Sciatic nerve (tissue), 2 donors: ENCODE measurements at regions not wholly inside any gene's neighbourhood (a gene's known extent, or its start where the extent isn't known, plus 50 kb on each side); places are given as distances from the start of the nearest gene placed in this dataset.
"Not testable (repeated sequence)": the region's sequence is repeated elsewhere in the genome, so short reads cannot be mapped to it uniquely, and the experiment has no call there.

Source experiments
- ATAC-seq: fragments of 200-7000 bp; cut with Tn5 transposase; one replicate; pipeline ENCODE4 v1.9.1; 2020; ENCODE audit warnings: mild to moderate bottlenecking, moderate library complexity
- DNase-seq: peaks from one replicate; pipeline ENCODE4 v3.0.0-alpha.2; 2020; ENCODE audit warnings: low spot score
- intact Hi-C: fragments of 100-400 bp; cut with DNase I; formaldehyde crosslinking; loops from one replicate; pipeline ENCODE4 v1.14.2; 2022
- donor health status: DM: no; HTN: no; CAD: no.
- donor health status: DM: no; HTN: no; CAD: no.

GRCh38 chr7:68715907-68716306, 882.4 kb upstream of the AUTS2 start:
- no peak for ATAC-seq
- no peak for DNase-seq
- intact Hi-C loops = no loop called here

DNA sequence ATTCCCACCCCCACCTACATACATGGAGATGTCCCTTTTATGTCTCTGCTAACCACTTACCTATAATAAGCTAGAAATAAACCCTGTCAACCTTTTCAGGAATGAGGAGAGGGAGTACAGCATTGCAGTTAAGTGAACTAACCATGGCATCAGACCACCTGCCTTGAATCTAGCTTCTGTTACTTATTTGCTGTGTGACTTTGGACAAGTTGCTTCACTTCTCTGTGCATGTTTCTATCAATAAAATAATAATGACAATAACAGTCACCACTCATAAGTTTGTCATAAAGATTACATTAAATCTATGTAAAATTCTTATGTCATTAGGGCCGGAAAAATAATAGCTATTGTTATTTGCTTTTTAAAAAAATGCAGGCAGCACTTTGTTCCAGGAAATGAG, 881.1 kb upstream of the AUTS2 start:
- ATAC-seq = no peak
- no peak for DNase-seq
- intact Hi-C loops = no loop called here

DNA sequence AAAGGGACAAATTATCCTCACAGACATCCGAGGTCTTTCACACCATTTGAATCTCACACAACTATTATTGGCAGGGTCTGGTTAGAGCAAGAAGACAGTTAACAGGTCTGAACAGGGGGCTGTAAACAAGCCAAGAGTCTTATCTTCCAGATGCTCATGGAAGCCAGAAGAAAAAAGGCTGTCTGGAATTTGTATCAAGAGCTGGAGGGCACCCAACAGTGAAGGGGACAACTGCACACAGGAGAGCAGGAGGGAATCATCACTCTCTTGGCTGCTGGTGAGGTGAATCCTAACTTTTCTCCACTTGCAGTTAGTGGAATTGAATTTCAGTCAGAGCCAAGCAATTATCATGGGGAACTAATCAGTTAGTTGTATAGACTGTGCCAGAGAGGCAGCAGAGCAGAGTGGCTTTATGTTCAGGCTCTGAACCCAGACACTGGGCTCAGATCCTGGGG, 880.2 kb upstream of the AUTS2 start:
- ATAC-seq (no peak), DNase-seq (no peak)
- intact Hi-C loops = no loop called here

- intact Hi-C loops = no loop called here
- DNase-seq (no peak), ATAC-seq (no peak)
Observed at GRCh38 chr7:68720697-68721096, 877.6 kb upstream of the AUTS2 start.

GRCh38 chr7:68722044-68722443, 876.2 kb upstream of the AUTS2 start:
- intact Hi-C loops = no loop called here
- no peak for ATAC-seq
- DNase-seq = no peak

GRCh38 chr7:68724965-68725364, 873.3 kb upstream of the AUTS2 start:
- intact Hi-C loops = no loop called here
- DNase-seq (no peak), ATAC-seq (no peak)

DNA sequence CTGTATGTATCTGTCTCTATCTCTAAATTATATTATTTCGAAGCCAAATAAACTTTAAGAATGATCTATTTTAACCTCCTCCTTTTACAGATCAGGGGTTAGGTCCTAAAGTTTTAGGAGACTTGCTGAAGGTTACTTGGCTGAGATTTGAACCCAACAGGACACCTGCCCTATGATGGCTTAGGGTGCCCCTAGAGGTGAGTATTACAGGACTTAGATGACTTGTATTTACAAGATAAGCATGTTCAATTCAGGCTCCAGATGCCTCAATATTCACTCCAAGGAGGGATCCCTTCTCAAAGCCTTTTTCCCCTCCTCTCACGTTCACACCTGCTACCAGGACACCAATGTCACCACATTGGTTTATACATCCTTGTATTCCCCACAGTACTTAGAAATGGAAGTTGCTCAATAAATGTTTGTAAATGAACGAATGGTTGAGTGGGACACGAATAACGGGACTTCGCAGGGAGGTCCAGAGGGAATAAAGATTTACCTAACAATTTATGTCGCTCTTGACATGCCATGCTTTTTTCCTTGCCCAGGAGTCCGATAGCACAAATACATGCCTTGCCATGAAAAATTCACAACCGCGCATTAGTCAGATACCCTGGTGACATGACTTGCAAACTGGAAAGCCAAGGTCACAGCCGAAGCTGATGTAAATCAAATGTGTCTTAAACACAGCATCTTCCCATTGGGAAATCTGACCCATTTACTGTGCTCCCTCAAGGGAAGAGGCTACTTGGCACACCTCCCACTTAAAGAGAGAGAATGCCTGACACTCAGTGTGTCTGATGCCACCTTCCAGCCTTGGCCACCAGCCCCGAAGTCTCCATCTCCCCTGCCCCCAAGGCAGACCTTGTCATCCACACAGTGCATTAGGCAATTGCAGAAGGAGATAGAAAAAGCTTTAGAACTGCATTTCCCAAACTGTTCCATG, 872.2 kb upstream of the AUTS2 start:
- DNase-seq (no peak), ATAC-seq (no peak)
- intact Hi-C loops = no loop called here

DNA sequence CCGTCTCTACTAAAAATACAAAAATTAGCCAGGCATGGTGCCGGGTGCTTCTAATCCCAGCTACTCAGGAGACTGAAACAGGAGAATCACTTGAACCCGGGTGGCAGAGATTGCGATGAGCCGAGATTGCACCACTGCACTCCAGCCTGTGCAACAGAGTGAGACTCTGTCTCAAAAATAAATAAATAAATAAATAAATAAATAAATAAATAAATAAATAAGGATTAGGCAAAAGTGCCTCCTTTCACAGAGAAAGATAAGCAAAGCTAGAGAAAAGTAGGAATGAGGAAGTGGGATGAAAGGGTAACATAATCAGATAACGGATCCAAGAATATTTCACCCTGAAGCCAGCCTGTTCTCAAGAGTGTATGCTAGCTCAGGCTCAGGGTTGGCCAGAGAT, 869.6 kb upstream of the AUTS2 start:
- intact Hi-C loops, DNase-seq, ATAC-seq: not testable (repeated sequence)

GRCh38 chr7:68729371-68729770, 868.9 kb upstream of the AUTS2 start:
- no peak for ATAC-seq
- intact Hi-C loops = no loop called here
- DNase-seq = no peak

DNA sequence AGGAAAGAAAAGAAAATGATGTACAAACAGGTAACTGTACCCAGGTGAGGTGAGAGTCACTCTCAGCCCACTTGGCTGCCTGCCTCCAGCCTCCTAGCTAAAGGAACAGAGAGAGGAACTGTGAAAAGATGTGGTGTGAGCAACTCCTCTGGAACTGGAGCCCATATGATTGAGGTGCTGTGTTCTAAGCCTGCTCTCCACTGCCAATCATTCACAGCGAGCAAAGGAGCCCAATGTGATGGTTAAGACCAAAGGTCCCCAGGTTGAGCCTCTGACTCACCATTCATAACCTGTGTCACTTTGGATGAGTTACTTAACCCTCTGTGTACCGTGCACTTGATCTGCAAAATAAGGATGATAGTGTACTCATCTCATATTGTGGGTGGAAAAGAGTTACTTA, 868.1 kb upstream of the AUTS2 start:
- no peak for ATAC-seq
- intact Hi-C loops = no loop called here
- no peak for DNase-seq

- DNase-seq (no peak), ATAC-seq (no peak)
- intact Hi-C loops = no loop called here
Observed at GRCh38 chr7:68730964-68731363, 867.3 kb upstream of the AUTS2 start.

DNA sequence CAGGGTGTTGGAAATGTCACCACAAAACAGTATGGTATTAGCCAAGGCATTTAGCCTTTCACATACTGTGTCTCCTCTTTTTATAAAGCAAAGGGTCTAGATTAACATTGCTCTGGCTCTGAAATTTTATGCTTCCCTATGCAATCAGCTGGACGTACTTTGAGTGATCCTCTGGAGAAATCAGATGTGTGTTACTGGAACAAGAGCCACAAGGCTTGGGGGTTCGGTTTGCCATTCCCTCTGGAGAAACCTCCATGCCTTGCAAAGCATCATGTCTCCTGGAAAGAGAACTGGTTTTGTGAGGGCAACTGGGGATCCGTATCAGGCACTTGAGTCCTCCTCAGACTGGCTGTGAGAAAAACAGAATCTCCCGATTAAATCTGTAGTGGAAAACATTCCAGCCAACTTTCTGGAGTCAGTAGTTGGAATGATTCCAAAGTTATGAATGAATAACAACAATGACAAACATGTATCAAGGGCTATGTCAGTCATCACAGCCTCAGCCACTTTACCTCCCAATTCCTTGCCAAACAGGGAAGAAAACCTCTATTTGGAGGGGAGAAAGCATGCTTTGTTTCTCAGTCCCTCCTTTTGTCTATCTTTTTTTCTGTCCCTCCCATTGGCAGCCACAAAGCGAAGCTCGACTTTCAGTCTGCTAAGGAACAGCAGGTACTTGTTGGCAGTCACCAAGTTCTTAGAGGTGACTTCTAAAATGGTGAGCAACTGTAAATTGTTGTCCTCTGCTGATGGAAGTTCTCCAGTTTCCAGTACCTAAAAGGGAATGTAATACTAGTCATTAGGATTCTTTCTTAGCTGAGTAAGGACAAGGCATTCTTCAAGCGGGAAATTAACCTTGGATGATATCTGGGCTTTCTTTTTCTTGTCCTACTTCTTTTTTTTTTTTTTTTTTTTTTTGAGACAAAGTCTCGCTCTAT, 864.8 kb upstream of the AUTS2 start:
- intact Hi-C loops = no loop called here
- ATAC-seq (no peak), DNase-seq (no peak)

- DNase-seq (no peak), ATAC-seq (no peak)
Observed at GRCh38 chr7:68734431-68734830, 863.8 kb upstream of the AUTS2 start.

DNA sequence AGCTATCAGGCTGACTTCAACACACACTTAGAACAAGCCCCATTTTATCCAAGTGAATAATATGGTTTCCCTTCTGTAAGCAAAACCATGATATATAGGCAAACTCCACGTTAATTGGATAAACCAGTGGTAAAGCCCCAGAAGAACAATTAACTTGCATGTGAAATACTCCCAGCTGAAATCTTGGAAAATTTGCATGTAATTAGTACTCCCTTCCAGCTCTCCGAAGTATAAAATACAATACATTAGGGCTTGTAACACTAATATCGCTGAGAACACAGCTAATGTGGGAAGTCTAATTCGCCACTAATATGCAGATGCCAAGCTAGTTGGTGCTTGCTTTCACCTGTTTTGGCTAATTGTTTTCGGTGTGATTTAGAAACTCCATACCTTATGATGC, 859.0 kb upstream of the AUTS2 start:
- intact Hi-C loops = no loop called here
- ATAC-seq (no peak), DNase-seq (no peak)

More at GRCh38 chr7:68734431-68734830, 863.8 kb upstream of the AUTS2 start:
- intact Hi-C loops = no loop called here

GRCh38 chr7:68744036-68744435, 854.2 kb upstream of the AUTS2 start:
- DNase-seq (no peak), ATAC-seq (no peak)
- intact Hi-C loops = no loop called here

- DNase-seq = no peak
- intact Hi-C loops = loop anchor here (5.0 kb wide), 1 partner anchor 1493 kb away; no protein-coding TSS in a partner anchor
- no peak for ATAC-seq
Observed at GRCh38 chr7:68748934-68749900, 849.1 kb upstream of the AUTS2 start.

GRCh38 chr7:68752485-68753178, 845.6 kb upstream of the AUTS2 start:
- peak; percentile 95 for ATAC-seq
- no peak for DNase-seq
- intact Hi-C loops = no loop called here

DNA sequence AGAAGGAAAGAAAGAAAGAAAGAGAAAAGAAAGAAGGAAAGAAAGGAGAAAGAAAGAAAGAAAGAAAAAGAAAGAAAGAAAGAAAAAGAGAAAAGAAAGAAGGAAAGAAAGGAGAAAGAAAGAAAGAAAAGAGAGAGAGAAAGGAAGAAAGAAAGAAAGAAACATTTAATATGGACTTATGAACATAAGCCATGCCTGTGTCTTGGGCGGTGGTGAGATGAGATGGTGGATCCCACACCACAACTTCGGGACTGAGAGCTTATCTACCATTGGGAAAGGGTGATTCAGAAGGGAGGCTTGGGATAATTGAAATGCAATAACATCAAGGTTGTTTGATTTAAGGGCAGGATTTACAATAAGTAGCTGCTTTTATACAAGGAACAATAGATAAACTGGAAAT, 843.9 kb upstream of the AUTS2 start:
- intact Hi-C loops = no loop called here
- no peak for ATAC-seq
- DNase-seq = no peak
